ENCODE measurements at regions not wholly inside any gene's neighbourhood (a gene's known extent, or its start where the extent isn't known, plus 50 kb on each side); places are given as distances from the start of the nearest gene placed in this dataset.

DNA sequence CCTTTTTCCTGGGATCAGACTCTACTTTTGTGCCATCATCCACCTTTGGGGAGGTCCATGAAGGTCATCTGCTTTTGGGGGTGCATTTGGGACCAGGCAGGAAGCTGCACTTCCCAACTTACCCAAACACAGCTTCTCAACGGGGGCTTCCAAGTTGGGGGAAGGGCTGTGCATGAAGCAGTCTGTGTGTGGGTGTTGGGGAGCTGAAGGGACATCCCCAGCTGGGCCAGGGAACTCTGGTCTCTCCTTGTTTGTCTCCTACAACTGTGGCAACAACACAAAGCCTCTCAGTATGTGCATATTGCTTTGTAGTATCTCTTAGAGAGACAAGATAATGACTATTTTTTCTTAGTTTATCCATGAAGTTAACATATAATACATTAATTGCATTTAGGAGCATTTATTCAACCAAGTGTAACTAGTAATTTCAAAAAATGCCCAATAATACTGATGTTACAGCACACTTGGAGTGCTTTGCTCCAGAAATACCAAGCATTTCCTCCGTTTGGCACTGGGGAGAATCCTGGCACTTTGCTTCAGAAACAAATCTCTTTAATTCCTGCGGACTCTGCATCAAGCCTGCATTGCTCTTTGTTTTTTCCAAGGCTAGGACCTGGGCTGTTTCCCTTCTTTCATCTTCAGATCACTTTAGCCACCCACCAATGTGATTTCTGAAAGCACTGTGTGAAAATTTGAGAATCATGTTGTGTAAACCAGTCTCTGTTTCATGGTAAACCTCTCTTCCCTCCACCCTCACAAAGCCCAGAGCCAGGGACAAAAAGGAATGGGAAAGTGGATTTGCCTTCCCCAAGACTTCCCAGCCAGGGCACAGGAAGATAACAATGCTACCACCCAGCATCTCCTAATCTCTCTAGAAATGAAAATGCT lies 126.2 kb upstream of the PFN2 start:
- no peak for TF ChIP-seq CTCF (IDR thresholded peaks at IDR 0.05)
- TF ChIP-seq POLR2A (IDR thresholded peaks at IDR 0.05): no peak
